ENCODE measurements at regions not wholly inside any gene's neighbourhood (a gene's known extent, or its start where the extent isn't known, plus 50 kb on each side); places are given as distances from the start of the nearest gene placed in this dataset.

- Histone ChIP-seq H3K4me3 (no peak overlapping the region), H3K27ac (no peak overlapping the region)
- TF ChIP-seq, protein P1, sequence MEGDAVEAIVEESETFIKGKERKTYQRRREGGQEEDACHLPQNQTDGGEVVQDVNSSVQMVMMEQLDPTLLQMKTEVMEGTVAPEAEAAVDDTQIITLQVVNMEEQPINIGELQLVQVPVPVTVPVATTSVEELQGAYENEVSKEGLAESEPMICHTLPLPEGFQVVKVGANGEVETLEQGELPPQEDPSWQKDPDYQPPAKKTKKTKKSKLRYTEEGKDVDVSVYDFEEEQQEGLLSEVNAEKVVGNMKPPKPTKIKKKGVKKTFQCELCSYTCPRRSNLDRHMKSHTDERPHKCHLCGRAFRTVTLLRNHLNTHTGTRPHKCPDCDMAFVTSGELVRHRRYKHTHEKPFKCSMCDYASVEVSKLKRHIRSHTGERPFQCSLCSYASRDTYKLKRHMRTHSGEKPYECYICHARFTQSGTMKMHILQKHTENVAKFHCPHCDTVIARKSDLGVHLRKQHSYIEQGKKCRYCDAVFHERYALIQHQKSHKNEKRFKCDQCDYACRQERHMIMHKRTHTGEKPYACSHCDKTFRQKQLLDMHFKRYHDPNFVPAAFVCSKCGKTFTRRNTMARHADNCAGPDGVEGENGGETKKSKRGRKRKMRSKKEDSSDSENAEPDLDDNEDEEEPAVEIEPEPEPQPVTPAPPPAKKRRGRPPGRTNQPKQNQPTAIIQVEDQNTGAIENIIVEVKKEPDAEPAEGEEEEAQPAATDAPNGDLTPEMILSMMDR (IDR thresholded peaks at IDR 0.05), result no peak
- no peak for DNase-seq (ENCODE audit: low spot score)
These were observed 105.2 kb upstream of the CTBP2 start for GRCh38 chr10:125265579-125265955.

DNA sequence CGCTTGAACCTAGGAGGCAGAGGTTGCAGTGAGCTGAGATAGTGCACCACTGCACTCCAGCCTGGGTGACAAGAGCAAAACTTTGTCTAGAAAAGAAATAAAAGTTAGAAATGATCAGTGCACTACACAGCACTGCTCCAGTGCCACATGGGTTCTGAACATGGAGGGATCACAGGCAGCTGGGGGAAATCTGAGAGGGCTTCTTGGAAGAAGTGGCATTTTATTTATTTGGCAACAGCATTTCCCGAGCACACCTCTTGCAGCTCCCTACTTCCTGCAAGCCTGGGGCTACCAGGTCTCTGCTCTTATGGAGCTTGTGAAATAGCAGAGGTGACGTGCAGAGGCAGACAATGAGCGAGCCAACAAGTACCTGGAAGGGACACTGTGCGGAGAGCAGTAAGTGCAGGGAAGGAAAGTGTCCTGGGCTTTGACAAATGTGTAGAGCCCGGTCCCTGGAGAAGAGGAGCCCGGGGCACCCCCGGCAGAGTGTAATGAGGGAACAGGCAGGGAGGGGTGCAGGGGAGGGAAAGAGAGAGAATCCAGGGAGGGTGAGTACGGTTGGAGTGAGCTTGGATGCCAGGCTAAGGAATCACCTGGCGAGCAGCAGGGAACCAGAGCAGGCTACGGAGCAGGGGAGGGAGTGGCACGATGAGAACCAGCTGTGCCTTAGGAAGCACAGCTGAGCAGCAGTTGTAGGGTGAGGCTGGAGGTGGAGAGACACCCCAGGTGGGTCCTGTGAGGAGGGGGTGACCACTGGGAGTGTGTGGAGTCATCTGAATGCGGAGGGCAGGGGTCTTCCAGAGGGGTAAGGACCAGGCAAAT, 104.6 kb upstream of the CTBP2 start:
- no peak for DNase-seq (ENCODE audit: low spot score)
- TF ChIP-seq, protein P1 (IDR thresholded peaks at IDR 0.05), result no peak
- H3K27ac ChIP-seq, result no peak overlapping the region

GRCh38 chr10:125264091-125264490, 103.7 kb upstream of the CTBP2 start:
- TF ChIP-seq, protein P1 (IDR thresholded peaks at IDR 0.05), result no peak
- DNase-seq (ENCODE audit: low spot score), result no peak
- Histone ChIP-seq H3K4me3 (no peak overlapping the region), H3K27ac (no peak overlapping the region)

More for the DNA sequence above, 104.6 kb upstream of the CTBP2 start:
- H3K4me3 ChIP-seq, result no peak overlapping the region

DNA sequence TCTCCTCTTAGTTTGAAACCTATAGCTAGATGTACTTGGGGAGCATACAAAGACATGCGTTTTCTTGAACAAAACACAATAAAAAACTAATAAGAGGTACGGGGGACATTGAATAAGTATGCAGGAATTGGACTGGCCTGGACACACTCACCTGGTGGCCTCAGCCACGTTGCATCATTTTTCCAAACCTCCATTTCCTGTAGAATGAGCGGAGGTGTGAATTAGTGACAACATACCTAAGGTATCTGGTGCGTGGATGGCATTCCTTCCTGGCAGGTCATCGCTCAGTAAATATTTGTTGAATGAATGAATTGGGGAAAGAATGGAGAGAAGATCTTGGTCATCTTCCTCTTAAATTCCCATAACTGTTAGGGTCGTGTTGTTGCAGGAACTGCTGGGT, 103.2 kb upstream of the CTBP2 start:
- Histone ChIP-seq H3K27ac (no peak overlapping the region), H3K4me3 (no peak overlapping the region)
- no peak for DNase-seq (ENCODE audit: low spot score)
- TF ChIP-seq, protein P1 (IDR thresholded peaks at IDR 0.05), result no peak

DNA sequence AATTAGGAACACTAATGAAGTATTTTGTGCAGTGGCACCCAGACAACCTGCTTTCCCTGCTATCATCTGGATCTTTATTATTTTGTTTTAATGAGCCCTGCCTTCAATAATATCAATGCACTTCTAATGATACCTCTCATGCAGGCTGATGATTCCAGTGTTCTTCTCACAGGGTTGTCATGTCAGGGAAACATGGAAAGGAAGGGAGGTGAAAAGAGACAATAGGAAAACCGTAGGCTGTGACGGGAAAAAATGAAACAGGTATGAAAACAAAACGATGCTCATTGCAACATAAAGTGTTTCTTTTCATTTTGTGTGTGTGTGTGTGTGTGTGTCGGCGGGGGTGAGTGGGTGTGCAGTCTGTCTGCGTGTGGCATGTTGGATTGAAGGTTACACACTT, 102.6 kb upstream of the CTBP2 start:
- Histone ChIP-seq H3K4me3 (no peak overlapping the region), H3K27ac (no peak overlapping the region)
- no peak for DNase-seq (ENCODE audit: low spot score)
- TF ChIP-seq, protein P1 (IDR thresholded peaks at IDR 0.05), result no peak

DNA sequence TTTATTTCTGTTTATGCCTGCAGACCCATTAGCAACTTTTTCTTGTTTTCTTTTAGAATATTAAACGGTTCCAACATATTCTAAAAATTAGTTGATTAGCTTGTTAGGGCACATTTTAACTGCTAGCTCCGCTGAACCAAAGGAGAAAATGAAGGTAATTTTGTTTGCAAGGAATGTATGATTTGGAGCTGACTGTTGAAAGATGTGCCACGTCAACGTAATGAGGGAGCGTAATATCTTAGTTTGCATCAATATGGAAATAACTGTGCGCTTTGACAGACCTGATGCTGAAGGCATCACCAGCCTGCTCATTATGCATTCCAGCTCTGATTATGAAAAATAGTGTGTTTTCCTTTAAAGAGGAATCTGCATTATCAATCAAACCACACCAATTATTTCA, 102.0 kb upstream of the CTBP2 start:
- H3K27ac ChIP-seq, result no peak overlapping the region
- no peak for DNase-seq (ENCODE audit: low spot score)
- no peak overlapping the region for H3K4me3 ChIP-seq
- TF ChIP-seq, protein P1 (IDR thresholded peaks at IDR 0.05), result no peak

DNA sequence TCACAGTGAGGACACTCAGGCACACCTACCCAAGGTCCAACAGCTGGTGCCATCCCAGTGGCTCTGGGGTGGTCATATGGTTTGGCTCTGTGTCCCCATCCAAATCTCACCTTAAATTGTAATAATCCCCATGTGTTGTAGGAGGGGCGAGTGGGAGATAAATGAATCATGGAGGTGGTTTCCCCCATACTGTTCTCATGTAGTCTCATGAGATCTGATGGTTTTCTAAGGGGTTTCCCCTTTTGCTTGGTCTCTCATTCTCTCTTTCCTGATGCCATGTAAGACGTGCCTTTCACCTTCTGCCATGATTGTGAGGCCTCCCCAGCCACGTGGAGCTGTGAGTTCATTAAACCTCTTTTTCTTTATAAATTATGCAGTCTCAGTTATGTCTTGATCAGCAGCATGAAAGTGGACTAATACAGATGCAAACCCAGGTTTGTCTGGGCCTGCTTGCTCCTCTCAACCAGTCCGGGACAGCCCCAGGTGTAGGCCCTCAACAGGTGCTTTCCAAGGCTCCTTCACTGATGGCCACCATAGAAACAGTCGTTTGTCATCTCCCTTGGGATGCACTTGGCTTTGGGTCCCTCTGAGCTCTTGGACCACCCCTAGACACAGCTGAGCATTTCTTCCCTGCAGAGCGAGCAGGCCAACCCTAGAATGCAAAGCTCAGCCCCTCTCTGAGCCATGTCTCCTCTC, 101.3 kb upstream of the CTBP2 start:
- TF ChIP-seq, protein P1 (IDR thresholded peaks at IDR 0.05), result no peak
- no peak for DNase-seq (ENCODE audit: low spot score)
- Histone ChIP-seq H3K4me3 (no peak overlapping the region), H3K27ac (no peak overlapping the region)
